HG02588 (cell line): ENCODE measurements at regions not wholly inside any gene's neighbourhood (a gene's known extent, or its start where the extent isn't known, plus 50 kb on each side); places are given as distances from the start of the nearest gene placed in this dataset.
"Not testable (repeated sequence)": the region's sequence is repeated elsewhere in the genome, so short reads cannot be mapped to it uniquely, and the experiment has no call there.

ENCODE experiments used
- ATAC-seq: cut with Tn5 transposase; IDR thresholded peaks from one replicate; pipeline ENCODE4 v1.9.1; 2021; ENCODE audit warnings: mild to moderate bottlenecking, moderate library complexity; ENCODE audit not compliant: unreplicated experiment

DNA sequence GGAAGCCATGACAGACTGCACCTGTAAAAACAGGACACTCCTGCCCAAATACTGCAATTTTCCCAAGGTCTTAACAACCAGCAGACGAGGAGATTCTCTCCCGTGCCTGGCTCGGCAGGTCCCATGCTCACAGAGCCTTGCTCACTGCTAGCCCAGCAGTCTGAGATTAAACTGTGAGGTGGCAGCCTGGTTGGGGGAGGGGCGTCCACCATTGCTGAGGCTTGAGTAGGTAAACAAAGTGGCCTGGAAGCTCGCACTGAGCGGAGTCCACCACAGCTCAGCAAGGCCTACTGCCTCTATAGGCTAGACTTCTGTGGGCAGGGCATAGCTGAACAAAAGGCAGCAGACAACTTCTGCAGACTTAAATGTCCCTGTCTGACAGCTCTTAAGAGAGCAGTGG, 80.3 kb downstream of the ANXA5 start:
- ATAC-seq = not testable (repeated sequence)

DNA sequence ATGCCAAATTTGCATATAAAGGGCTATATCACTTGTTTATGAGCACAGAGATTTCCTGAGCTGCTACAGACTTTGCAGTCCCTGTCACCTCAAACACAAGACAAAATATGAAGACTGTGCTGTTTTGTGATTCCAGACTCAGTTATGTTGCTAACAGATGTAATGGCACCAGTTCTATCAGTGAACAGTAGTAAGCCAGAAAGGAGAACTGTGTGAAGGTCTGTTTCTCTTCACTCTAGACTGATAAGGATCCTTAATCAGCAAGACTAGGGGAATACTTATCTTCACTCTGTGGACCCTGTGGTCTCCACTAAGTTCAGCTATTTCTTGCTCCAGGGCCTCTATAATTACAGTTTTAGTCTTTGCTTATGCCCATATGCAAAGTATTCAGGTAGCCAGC, 82.7 kb downstream of the ANXA5 start:
- no peak for ATAC-seq

- no peak for ATAC-seq
Observed at GRCh38 chr4:121599049-121599448, 97.7 kb downstream of the ANXA5 start.

GRCh38 chr4:121597346-121597934, 99.3 kb downstream of the ANXA5 start:
- peak; percentile 62 for ATAC-seq

- no peak for ATAC-seq
Observed at GRCh38 chr4:121594796-121595526, 101.8 kb downstream of the ANXA5 start.

DNA sequence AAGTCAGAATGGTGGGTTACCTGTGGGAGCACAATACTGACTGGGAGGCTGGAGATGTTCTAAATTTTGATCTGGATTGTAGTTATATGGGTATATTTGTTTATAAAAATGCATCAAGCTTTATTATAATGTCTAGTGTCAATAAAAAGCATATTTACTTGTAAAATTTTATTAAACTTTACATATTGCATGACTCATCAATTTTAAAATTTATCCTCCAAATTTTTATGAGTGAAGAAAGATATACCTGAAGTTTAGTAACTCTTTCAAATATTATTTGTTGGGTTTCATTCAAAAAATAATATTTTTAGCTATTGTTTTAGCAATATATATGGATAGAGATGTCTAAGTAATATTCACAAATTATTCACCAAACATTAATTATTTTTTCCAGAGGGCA, 103.0 kb downstream of the ANXA5 start:
- no peak for ATAC-seq

DNA sequence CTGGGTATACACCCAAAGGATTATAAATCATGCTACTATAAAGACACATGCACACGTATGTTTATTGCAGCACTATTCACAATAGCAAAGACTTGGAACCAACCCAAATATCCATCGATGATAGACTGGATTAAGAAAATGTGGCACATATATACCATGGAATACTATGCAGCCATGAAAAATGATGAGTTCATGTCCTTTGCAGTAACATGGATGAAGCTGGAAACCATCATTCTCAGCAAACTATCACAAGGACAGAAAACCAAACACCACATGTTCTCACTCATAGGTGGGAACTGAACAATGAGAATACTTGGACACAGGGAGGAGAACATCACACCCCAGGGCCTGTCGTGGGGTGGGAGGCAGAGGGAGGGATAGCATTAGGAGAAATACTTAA, 104.5 kb downstream of the ANXA5 start:
- ATAC-seq = not testable (repeated sequence)

DNA sequence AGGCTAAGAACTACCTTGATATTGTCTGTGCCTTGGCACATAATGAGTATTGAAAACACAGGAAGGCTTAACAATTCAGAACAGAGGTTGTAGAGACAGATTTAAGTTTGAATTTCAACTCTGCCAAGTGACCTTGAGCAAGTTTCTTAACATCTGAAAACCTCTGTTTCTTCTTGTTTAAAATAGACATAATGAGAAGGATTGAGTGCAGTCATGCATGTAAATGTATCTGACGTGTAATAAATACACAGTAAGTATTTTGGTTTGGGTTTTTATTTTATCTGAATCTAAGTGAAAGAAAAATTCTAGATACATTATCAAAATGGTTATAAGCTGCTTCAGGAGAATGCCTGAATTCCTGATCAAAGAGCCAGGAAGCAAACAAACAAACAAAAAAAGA, 111.9 kb downstream of the ANXA5 start:
- no peak for ATAC-seq

GRCh38 chr4:121583396-121583795, 113.4 kb downstream of the ANXA5 start:
- no peak for ATAC-seq

- no peak for ATAC-seq
Observed at GRCh38 chr4:121582296-121582695, 114.5 kb downstream of the ANXA5 start.

- not testable (repeated sequence) for ATAC-seq
Observed at GRCh38 chr4:121575392-121575791, 121.4 kb downstream of the ANXA5 start.

GRCh38 chr4:121574618-121575017, 122.2 kb downstream of the ANXA5 start:
- ATAC-seq = no peak

DNA sequence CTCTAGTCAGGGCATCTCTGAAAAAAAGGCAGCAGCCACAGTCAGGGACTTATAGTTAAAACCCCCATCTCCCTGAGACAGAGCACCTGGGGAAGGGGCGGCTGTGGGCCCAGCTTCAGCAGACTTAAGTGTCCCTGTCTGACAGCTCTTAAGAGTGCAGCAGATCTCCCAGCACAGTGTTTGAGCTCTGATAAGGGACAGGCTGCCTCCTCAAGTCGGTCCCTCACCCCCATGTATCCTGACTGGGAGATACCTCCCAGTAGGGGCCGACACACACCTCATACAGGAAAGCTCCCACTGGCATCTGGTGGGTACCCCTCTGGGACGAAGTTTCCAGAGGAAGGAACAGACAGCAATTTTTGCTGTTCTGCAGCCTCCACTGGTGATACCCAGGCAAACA, 129.0 kb downstream of the ANXA5 start:
- no peak for ATAC-seq

GRCh38 chr4:121564840-121565375, 131.9 kb downstream of the ANXA5 start:
- ATAC-seq = no peak

DNA sequence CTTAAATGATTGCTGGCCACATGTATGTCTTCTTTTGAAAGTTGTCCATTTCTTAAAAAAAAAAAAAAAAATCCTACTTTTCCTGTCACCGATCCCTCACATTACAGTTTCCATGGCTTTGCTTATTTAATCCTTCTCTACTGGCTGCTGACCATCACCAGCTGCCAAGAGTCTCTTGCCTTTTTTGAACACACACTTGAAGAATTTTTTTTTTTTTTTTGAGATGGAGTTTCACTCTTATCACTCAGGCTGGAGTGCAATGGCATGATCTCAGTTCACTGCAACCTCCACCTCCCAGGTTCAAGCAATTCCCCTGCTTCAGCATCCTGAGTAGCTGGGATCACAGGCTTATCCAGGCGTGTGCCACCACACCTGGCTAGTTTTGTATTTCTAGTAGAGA, 134.0 kb downstream of the ANXA5 start:
- ATAC-seq = no peak

GRCh38 chr4:121555315-121556107, 141.3 kb downstream of the ANXA5 start:
- ATAC-seq = no peak

DNA sequence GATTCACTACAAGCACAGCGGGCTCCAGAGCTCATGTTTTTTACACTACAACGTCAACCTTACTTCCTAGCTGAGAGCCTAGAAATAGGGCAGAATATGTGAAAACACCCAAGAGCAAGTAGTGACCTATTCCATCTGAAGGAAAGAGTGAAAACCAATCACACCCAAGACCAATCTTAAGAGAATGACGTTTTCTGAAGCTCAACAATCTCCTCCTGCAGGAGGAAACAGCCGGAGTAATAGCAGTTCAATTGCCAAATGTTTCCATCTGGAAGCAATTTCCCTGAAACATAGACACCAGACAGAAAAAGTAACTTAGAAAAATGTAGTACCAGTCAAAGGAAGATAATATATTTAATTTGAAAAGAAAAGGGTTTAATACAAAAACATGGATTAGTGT, 142.4 kb downstream of the ANXA5 start:
- ATAC-seq = no peak

GRCh38 chr4:121551881-121552280, 144.9 kb downstream of the ANXA5 start:
- ATAC-seq = no peak

GRCh38 chr4:121551271-121551670, 145.5 kb downstream of the ANXA5 start:
- ATAC-seq = no peak

DNA sequence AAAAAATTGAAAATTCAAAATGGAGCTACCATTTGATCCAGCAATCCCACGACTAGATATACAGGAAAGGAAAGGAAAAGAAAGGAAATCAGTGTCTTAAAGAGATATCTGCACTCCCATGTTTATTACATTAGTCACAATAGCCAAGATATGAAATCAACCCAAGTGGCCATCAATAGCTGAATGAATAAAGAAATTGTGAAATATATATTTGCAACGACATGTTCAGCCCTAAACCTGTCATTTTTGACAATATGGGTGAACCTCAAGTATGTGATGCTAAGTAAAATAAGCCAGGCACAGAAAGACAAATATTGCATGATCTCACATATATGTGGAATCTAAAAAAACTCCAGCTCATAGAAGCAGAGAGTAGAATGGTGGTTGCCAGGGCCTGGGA, 155.1 kb downstream of the ANXA5 start:
- no peak for ATAC-seq

DNA sequence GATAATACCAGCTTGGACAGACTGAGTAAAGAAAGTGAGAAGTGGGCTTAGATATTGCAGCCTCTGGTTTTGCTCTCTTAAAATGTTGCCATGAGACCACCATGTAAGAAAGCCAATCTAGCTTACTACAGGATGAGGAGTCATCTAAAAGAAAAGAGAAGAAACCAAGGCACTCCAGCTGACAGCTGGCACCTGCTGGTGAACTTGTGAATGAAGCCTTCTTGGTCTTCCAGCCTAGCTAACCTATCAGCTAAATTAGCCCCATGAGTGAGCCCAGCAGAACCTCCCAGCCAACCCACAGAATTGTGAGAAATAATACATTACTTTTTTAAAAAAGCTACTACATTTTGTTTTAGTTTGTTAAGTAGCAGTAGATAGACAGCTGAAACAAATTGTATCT, 154.5 kb upstream of the QRFPR start:
- ATAC-seq = no peak

DNA sequence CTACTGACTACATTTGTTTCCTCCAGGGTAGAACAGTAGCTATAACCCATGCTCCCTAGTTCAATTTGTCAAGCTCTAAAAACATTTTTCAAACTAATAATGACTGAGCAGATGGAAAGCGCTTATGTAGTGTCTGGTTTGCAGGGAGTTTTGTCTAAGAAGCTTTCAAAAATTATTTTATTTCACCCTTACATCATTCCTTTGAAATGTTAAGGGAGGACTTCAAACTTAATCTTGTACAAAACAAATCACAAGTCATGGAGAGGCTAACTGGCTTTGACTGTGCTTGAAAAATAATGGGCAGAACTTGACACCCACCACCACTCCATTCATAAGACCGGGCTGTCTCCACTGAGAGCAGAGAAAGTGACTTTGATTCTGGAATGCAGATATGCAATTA, 153.4 kb upstream of the QRFPR start:
- no peak for ATAC-seq
